MM.1S (cell line): ENCODE measurements at regions not wholly inside any gene's neighbourhood (a gene's known extent, or its start where the extent isn't known, plus 50 kb on each side); places are given as distances from the start of the nearest gene placed in this dataset.

Experiments
- DNase-seq: peaks from one replicate; pipeline ENCODE4 v3.0.0-alpha.2; 2015
- H2AFZ ChIP-seq: fragments of 300-600 bp; sonication (generic); 2 replicates; pipeline ENCODE4 v1.6.0; 2016; ENCODE audit warnings: antibody characterized with exemption, low read length
- H3F3A ChIP-seq: fragments of 300-600 bp; sonication (generic); 2 replicates; pipeline ENCODE4 v1.6.1; 2016; ENCODE audit warnings: mild to moderate bottlenecking, antibody characterized with exemption, low read length, moderate library complexity, mixed read lengths; ENCODE audit not compliant: insufficient read depth
- H3K27ac ChIP-seq: fragments of 300-600 bp; sonication (generic); 2 replicates; pipeline ENCODE4 v1.5.1; 2016; ENCODE audit warnings: mild to moderate bottlenecking, low read length
- H3K27me3 ChIP-seq: fragments of 300-600 bp; sonication (generic); replicated peaks from 2 replicates; pipeline ENCODE4 v1.6.0; 2016; ENCODE audit warnings: low read length; ENCODE audit not compliant: insufficient read depth
- H3K36me3 ChIP-seq: fragments of 300-600 bp; sonication (generic); replicated peaks from 2 replicates; pipeline ENCODE4 v1.6.1; 2016; ENCODE audit warnings: mild to moderate bottlenecking, low read length, mixed read lengths; ENCODE audit not compliant: insufficient read depth
- H3K4me1 ChIP-seq: fragments of 300-600 bp; sonication (generic); 2 replicates; pipeline ENCODE4 v1.6.1; 2016; ENCODE audit warnings: low read length, mixed read lengths
- H3K4me2 ChIP-seq: fragments of 300-600 bp; sonication (generic); 2 replicates; pipeline ENCODE4 v1.6.0; 2016; ENCODE audit warnings: low read depth, low read length
- H3K4me3 ChIP-seq: fragments of 300-600 bp; sonication (generic); 2 replicates; pipeline ENCODE4 v1.5.1; 2016; ENCODE audit warnings: low read length, mixed read lengths
- H3K79me2 ChIP-seq: fragments of 300-600 bp; sonication (generic); 2 replicates; pipeline ENCODE4 v1.6.1; 2016; ENCODE audit warnings: mixed run types, low read length, mixed read lengths
- H3K9ac ChIP-seq: fragments of 300-600 bp; sonication (generic); 2 replicates; pipeline ENCODE4 v1.6.1; 2016; ENCODE audit warnings: low read length, mixed read lengths
- H3K9me2 ChIP-seq: fragments of 300-600 bp; sonication (generic); replicated peaks from 2 replicates; pipeline ENCODE4 v1.6.1; 2016; ENCODE audit warnings: mild to moderate bottlenecking, low read length, mixed read lengths; ENCODE audit not compliant: insufficient read depth
- H3K9me3 ChIP-seq: fragments of 300-600 bp; sonication (generic); replicated peaks from 2 replicates; pipeline ENCODE4 v1.6.1; 2016; ENCODE audit warnings: mild to moderate bottlenecking, low read length, mixed read lengths; ENCODE audit not compliant: insufficient read depth
- H4K20me1 ChIP-seq: fragments of 300-600 bp; sonication (generic); 2 replicates; pipeline ENCODE4 v1.6.1; 2016; ENCODE audit warnings: mild to moderate bottlenecking, low read length, moderate library complexity, mixed read lengths; ENCODE audit not compliant: insufficient read depth
- EZH2 ChIP-seq: fragments of 300-600 bp; sonication (generic); optimal IDR thresholded peaks from 2 replicates; pipeline ENCODE3; 2017; ENCODE audit warnings: low read depth, mild to moderate bottlenecking, antibody characterized with exemption, low read length, mixed read lengths
- EZH2phosphoT487 ChIP-seq: fragments of 300-600 bp; sonication (generic); IDR thresholded peaks from 2 replicates; pipeline ENCODE4 v1.6.1; 2018; ENCODE audit warnings: antibody characterized with exemption, low read length
- TF ChIP-seq, protein P1 (sequence below): fragments of 300-600 bp; sonication (generic); IDR thresholded peaks from 2 replicates; pipeline ENCODE4 v1.5.1; 2016; ENCODE audit warnings: antibody characterized with exemption, low read length, mixed read lengths

DNA sequence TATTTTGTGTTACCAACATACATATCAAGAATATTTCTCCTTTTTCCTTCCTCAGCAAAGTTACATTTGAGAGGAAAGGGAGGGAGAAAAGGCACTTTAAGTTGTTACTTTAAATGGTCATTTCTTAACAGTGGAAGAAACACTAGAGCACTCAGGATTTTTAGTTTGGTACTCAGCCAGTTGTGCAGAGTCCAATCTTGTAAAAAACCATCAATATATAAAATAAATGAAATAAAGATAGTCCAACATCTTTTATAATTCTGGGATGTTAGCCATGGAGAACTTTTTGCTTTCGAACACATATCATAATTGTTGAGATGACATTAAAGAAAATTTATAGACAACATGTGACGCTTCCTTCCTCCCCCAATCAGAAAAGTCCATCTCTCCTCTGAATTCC is 253.8 kb downstream of the QDPR start:
- H3K9me3 ChIP-seq: no peaks in the 10 kb centered on the region

DNA sequence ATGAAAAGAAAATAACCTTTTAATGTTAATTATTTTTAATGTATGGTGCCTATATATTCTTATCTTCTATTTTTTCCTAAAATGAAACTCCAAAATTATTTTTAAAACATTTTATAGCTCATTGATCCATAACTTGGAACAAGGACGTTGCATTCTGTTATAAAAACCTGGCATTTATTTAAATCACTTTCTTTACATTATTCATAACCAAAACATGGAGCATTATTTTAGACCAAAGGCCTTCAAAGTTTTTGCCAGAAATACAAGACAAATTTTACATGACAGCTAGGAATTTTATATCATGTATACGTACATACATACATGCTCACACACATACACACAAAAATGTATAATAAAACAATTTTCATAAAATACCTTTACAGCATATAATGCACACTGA is 259.8 kb downstream of the QDPR start:
- Histone ChIP-seq H3K36me3 (no peaks in the 10 kb centered on the region), H3K9ac (no peak overlapping the region), H4K20me1 (no peaks in the 10 kb centered on the region), H3K4me2 (no peak overlapping the region), H3K4me1 (no peaks in the 10 kb centered on the region), H3K9me3 (no peaks in the 10 kb centered on the region), H3K4me3 (no peak overlapping the region), H3K79me2 (no peaks in the 10 kb centered on the region), H2AFZ (no peak overlapping the region), H3K9me2 (no peaks in the 10 kb centered on the region), H3K27ac (no peak overlapping the region), H3F3A (no peaks in the 10 kb centered on the region), H3K27me3 (no peaks in the 10 kb centered on the region)
- DNase-seq: no peak
- TF ChIP-seq EZH2 (no peak), EZH2phosphoT487 (no peak)
- TF ChIP-seq, protein P1, sequence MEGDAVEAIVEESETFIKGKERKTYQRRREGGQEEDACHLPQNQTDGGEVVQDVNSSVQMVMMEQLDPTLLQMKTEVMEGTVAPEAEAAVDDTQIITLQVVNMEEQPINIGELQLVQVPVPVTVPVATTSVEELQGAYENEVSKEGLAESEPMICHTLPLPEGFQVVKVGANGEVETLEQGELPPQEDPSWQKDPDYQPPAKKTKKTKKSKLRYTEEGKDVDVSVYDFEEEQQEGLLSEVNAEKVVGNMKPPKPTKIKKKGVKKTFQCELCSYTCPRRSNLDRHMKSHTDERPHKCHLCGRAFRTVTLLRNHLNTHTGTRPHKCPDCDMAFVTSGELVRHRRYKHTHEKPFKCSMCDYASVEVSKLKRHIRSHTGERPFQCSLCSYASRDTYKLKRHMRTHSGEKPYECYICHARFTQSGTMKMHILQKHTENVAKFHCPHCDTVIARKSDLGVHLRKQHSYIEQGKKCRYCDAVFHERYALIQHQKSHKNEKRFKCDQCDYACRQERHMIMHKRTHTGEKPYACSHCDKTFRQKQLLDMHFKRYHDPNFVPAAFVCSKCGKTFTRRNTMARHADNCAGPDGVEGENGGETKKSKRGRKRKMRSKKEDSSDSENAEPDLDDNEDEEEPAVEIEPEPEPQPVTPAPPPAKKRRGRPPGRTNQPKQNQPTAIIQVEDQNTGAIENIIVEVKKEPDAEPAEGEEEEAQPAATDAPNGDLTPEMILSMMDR: no peak

More for the DNA sequence above, 253.8 kb downstream of the QDPR start:
- Histone ChIP-seq H3K36me3 (no peaks in the 10 kb centered on the region), H3K27me3 (no peaks in the 10 kb centered on the region), H3K4me3 (no peak overlapping the region), H3K4me1 (no peaks in the 10 kb centered on the region), H3F3A (no peaks in the 10 kb centered on the region), H3K9ac (no peak overlapping the region), H4K20me1 (no peaks in the 10 kb centered on the region), H2AFZ (no peak overlapping the region), H3K79me2 (no peaks in the 10 kb centered on the region), H3K9me2 (no peaks in the 10 kb centered on the region), H3K27ac (no peak overlapping the region), H3K4me2 (no peak overlapping the region)
- TF ChIP-seq EZH2: no peak
- TF ChIP-seq, protein P1: no peak
- no peak for DNase-seq

DNA sequence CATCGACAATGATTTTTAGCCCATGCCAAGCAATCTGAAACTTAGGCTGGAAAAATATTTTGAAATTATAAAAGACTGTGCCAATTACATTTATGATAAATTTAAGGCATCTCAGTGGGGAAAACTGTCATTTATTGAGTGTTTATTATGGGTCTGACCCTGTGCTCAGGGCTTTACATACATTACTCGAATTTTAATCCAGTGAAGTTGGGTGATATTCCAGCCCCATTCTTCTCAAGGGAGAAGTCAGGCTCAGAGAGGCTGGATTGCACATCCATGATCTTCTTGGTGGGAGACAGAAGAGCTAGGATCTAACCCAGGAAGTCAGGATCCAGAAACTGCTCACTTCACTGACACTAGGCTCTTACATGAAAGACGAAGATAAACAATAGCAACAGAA is 260.8 kb downstream of the QDPR start:
- no peaks in the 10 kb centered on the region for H3K27me3 ChIP-seq
- no peaks in the 10 kb centered on the region for H3K9me2 ChIP-seq
- H3K4me2 ChIP-seq: no peak overlapping the region
- H3K79me2 ChIP-seq: no peaks in the 10 kb centered on the region
- no peak for TF ChIP-seq EZH2phosphoT487
- TF ChIP-seq, protein P1: no peak
- TF ChIP-seq EZH2: no peak
- H3K36me3 ChIP-seq: no peaks in the 10 kb centered on the region
- H3F3A ChIP-seq: no peaks in the 10 kb centered on the region
- DNase-seq: no peak
- no peaks in the 10 kb centered on the region for H3K9me3 ChIP-seq
- no peak overlapping the region for H3K4me3 ChIP-seq
- H3K9ac ChIP-seq: no peak overlapping the region
- no peaks in the 10 kb centered on the region for H3K4me1 ChIP-seq
- no peaks in the 10 kb centered on the region for H4K20me1 ChIP-seq
- no peak overlapping the region for H3K27ac ChIP-seq
- no peak overlapping the region for H2AFZ ChIP-seq
